ENCODE measurements at regions not wholly inside any gene's neighbourhood (a gene's known extent, or its start where the extent isn't known, plus 50 kb on each side); places are given as distances from the start of the nearest gene placed in this dataset.

GRCh38 chr10:90432866-90433265, 425.0 kb downstream of the HTR7 start:
- in situ Hi-C loops (cut with HindIII; ENCODE audit: low sequenced_read_pairs), result loop anchor here (5.0 kb wide), 1 partner anchor 149 kb away; no protein-coding TSS in a partner anchor

- in situ Hi-C loops (cut with HindIII; ENCODE audit: low sequenced_read_pairs), result no loop called here
Observed at GRCh38 chr10:90435296-90435695, 422.5 kb downstream of the HTR7 start.

GRCh38 chr10:90437452-90437851, 420.4 kb downstream of the HTR7 start:
- in situ Hi-C loops (cut with HindIII; ENCODE audit: low sequenced_read_pairs), result no loop called here

- in situ Hi-C loops (cut with HindIII; ENCODE audit: low sequenced_read_pairs), result no loop called here
Observed at GRCh38 chr10:90440870-90441269, 417.0 kb downstream of the HTR7 start.

- in situ Hi-C loops (cut with HindIII; ENCODE audit: low sequenced_read_pairs), result no loop called here
Observed at GRCh38 chr10:90443342-90443741, 414.5 kb downstream of the HTR7 start.

- in situ Hi-C loops (cut with HindIII; ENCODE audit: low sequenced_read_pairs), result no loop called here
Observed at GRCh38 chr10:90447831-90448230, 410.0 kb downstream of the HTR7 start.

- in situ Hi-C loops (cut with HindIII; ENCODE audit: low sequenced_read_pairs), result no loop called here
Observed at GRCh38 chr10:90450797-90451196, 407.0 kb downstream of the HTR7 start.

GRCh38 chr10:90451283-90451682, 406.6 kb downstream of the HTR7 start:
- in situ Hi-C loops (cut with HindIII; ENCODE audit: low sequenced_read_pairs), result no loop called here

GRCh38 chr10:90458054-90458453, 399.8 kb downstream of the HTR7 start:
- in situ Hi-C loops (cut with HindIII; ENCODE audit: low sequenced_read_pairs), result no loop called here

GRCh38 chr10:90458571-90458970, 399.3 kb downstream of the HTR7 start:
- in situ Hi-C loops (cut with HindIII; ENCODE audit: low sequenced_read_pairs), result no loop called here

GRCh38 chr10:90461437-90462155, 396.2 kb downstream of the HTR7 start:
- in situ Hi-C loops (cut with HindIII; ENCODE audit: low sequenced_read_pairs), result no loop called here

- in situ Hi-C loops (cut with HindIII; ENCODE audit: low sequenced_read_pairs), result no loop called here
Observed at GRCh38 chr10:90462749-90463470, 394.9 kb downstream of the HTR7 start.

- in situ Hi-C loops (cut with HindIII; ENCODE audit: low sequenced_read_pairs), result no loop called here
Observed at GRCh38 chr10:90464329-90464728, 393.5 kb downstream of the HTR7 start.

GRCh38 chr10:90470966-90471365, 386.9 kb downstream of the HTR7 start:
- in situ Hi-C loops (cut with HindIII; ENCODE audit: low sequenced_read_pairs), result no loop called here

- in situ Hi-C loops (cut with HindIII; ENCODE audit: low sequenced_read_pairs), result no loop called here
Observed at GRCh38 chr10:90480466-90480865, 377.4 kb downstream of the HTR7 start.

- in situ Hi-C loops (cut with HindIII; ENCODE audit: low sequenced_read_pairs), result no loop called here
Observed at GRCh38 chr10:90481326-90481923, 376.4 kb downstream of the HTR7 start.

GRCh38 chr10:90484518-90484917, 373.3 kb downstream of the HTR7 start:
- in situ Hi-C loops (cut with HindIII; ENCODE audit: low sequenced_read_pairs), result no loop called here

GRCh38 chr10:90494183-90494582, 363.7 kb downstream of the HTR7 start:
- in situ Hi-C loops (cut with HindIII; ENCODE audit: low sequenced_read_pairs), result no loop called here

- in situ Hi-C loops (cut with HindIII; ENCODE audit: low sequenced_read_pairs), result no loop called here
Observed at GRCh38 chr10:90504172-90504571, 353.7 kb downstream of the HTR7 start.

- in situ Hi-C loops (cut with HindIII; ENCODE audit: low sequenced_read_pairs), result no loop called here
Observed at GRCh38 chr10:90526721-90527120, 331.1 kb downstream of the HTR7 start.

GRCh38 chr10:90530521-90530920, 327.3 kb downstream of the HTR7 start:
- in situ Hi-C loops (cut with HindIII; ENCODE audit: low sequenced_read_pairs), result no loop called here

GRCh38 chr10:90557385-90557784, 300.5 kb downstream of the HTR7 start:
- in situ Hi-C loops (cut with HindIII; ENCODE audit: low sequenced_read_pairs), result no loop called here

Measured in endothelial cell of hepatic sinusoid (primary cell).